HG03139 (cell line): ENCODE measurements at regions not wholly inside any gene's neighbourhood (a gene's known extent, or its start where the extent isn't known, plus 50 kb on each side); places are given as distances from the start of the nearest gene placed in this dataset.

ENCODE experiments used
- ATAC-seq: cut with Tn5 transposase; IDR thresholded peaks from one replicate; pipeline ENCODE4 v1.9.1; 2021; ENCODE audit not compliant: unreplicated experiment

- ATAC-seq, result no peak
Measured at GRCh38 chr14:89630101-89630829, 213.2 kb upstream of the FOXN3 start.

DNA sequence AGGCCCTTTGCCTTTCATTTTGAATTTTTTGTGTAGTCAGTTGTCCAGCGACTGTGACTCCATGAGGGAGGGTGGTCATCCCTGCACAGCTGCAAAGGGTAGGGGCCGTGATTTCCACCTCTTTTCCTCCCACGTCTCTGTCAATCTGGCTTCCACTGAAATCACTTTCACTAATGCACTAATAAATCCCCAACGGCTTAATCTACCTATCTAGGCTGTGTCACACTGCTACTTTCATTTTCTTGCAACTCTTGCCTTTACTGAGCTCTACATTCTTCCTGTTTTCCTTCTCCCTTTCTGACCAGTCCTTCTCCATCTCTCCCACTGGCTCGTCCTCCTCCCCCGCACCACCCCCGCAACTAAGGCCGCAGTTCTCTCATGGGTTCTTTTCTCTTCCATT, 212.3 kb upstream of the FOXN3 start:
- no peak for ATAC-seq

DNA sequence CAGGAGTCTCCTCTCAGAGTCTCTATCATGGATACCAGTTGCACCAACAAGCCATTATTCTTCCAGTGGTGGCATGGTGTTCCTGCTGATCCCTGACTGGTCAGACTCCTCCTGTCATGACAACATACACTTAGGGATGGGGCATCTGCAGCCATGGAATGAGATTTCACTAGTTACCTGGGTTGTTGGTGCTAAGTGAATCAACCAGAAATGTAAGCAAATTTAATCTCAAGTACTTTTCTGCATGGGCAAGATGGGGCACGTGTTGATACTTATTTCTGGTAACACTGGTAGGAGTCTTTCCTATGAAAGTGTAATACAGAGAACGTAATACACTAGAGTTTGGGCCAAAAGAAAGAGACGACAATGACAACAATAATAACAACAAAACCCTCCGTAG, 211.5 kb upstream of the FOXN3 start:
- ATAC-seq, result no peak

- ATAC-seq, result no peak
Measured at GRCh38 chr14:89626233-89626806, 209.3 kb upstream of the FOXN3 start.

DNA sequence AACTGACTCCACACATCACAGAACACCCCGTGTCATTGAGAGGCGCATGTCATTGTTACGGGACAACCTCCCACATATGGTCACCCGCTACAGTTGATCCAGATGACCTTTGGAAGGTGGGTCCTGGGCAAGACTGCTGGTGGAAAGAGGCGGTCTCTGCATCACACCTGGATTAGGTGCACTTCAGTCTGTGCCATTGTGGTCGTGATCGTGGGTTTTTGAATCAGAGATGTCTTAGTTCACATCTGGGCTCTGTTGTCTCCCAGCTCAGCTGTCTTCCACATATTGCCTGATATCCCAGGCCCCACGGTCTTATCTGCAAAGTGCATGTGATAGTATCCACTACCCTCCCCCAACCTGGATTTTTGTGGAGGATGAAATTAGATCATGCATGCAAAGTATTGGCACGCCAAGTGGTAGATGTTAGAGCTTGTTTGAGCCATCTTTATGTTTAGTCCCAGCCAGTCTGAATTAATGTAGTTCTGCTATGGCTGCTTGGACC, 208.7 kb upstream of the FOXN3 start:
- no peak for ATAC-seq

- ATAC-seq, result no peak
Measured at GRCh38 chr14:89625244-89625713, 208.2 kb upstream of the FOXN3 start.

DNA sequence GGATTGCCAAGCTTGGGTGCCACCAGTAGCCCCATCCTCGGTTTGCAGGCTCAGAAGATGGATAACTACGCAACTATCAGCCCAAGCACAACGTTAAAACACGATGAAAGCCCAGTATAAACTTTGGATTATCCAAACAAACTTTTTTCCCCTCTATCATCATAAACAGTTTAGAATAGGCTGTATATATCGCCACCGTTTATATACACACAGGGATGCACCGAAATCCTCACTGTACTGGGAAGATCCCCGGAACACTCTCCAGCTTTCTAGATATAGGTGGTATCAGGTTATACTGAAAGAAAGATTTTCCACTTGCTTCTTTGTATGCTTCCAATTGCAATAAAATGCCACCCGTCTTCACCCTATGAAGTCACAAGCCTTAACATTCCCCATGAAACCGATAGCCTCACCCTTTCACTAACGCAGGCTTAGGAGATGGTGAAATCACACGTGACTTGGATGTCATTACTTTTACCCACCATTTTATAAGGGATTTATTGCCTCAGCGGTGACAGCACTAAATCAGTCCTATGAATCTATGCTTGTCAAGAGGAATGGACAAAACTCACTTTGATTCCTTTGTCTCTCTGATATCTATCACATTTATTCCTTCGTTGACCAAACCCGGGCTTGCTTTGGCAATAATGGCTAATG, 207.6 kb upstream of the FOXN3 start:
- ATAC-seq, result no peak

- ATAC-seq, result no peak
Measured at GRCh38 chr14:89621791-89622638, 205.0 kb upstream of the FOXN3 start.

GRCh38 chr14:89621009-89621421, 204.0 kb upstream of the FOXN3 start:
- no peak for ATAC-seq

- ATAC-seq, result no peak
Measured at GRCh38 chr14:89620436-89620835, 203.4 kb upstream of the FOXN3 start.

- no peak for ATAC-seq
Measured at GRCh38 chr14:89619596-89619995, 202.6 kb upstream of the FOXN3 start.

DNA sequence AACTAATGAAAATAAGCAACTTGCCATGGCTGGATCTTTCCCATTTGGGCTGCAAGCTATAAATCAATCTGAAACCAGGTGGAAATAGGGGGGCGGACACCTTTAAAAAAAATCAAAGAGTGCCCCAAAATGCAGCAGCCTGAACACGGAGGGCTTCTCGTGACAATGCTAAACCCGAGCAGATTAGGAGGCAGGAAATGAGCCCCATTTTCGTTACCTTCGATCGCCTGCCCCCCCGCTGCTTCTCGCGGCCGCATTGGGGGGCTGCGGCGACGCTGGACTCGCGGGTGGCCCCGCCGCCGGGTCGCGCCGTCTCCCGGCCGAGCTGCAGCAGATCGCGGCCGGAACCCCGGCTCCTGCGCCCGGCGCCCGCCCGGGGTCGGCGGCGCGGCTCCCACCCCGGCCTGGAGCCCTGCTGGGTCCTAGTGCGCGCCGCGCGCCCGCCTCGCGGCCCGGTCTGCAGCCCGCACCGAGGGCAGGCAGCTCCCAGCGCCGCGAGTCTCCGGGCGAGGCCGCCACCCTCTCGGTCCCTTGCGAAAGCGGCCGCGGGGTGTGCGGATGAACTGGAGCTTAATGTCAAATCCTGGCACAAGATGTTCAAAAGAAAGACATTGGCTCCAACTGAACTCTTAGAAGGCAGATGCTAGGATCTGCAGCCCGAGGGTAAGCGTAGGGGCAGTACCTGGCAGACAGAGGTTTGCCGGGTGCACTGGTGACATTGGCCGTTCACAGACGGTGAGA, 201.9 kb upstream of the FOXN3 start:
- peak; percentile 64 for ATAC-seq

GRCh38 chr14:89618330-89618708, 201.3 kb upstream of the FOXN3 start:
- no peak for ATAC-seq

GRCh38 chr14:89617481-89618329, 200.7 kb upstream of the FOXN3 start:
- ATAC-seq, result peak; percentile 26

GRCh38 chr14:89616852-89617341, 199.9 kb upstream of the FOXN3 start:
- peak; percentile 39 for ATAC-seq

- no peak for ATAC-seq
Measured at GRCh38 chr14:89616425-89616824, 199.4 kb upstream of the FOXN3 start.

- no peak for ATAC-seq
Measured at GRCh38 chr14:89615421-89615820, 198.4 kb upstream of the FOXN3 start.

- ATAC-seq, result no peak
Measured at GRCh38 chr14:89614009-89614691, 197.1 kb upstream of the FOXN3 start.
